ENCODE measurements at regions not wholly inside any gene's neighbourhood (a gene's known extent, or its start where the extent isn't known, plus 50 kb on each side); places are given as distances from the start of the nearest gene placed in this dataset.

GRCh38 chr1:69271587-69272125 is 296.1 kb upstream of the LRRC7 start:
- Histone ChIP-seq H3K27me3 (ENCODE audit: control insufficient read depth in 4 of 4, insufficient read depth in 4 of 4, low read length in 3 of 4) (no peaks in the 10 kb centered on the region), H3K4me3 (ENCODE audit: low read depth in 1 of 3, low read length in 3 of 3) (no peak overlapping the region), H3K4me1 (ENCODE audit: control insufficient read depth in 4 of 4, insufficient read depth in 4 of 4, low read length in 3 of 4) (peaks cover 3 to 19% (median 18%) of the 10 kb centered on the region in 4 donors), H3K9me3 (ENCODE audit: control insufficient read depth in 4 of 4, low read length in 3 of 4) (no peaks in the 10 kb centered on the region), H3K27ac (ENCODE audit: low read depth in 1 of 2, low read length in 2 of 2) (peak overlapping the region in 1 of 2 donors; percentile 15), H3K9ac (ENCODE audit: low read depth in 1 of 2, low read length in 2 of 2) (no peak overlapping the region), H3K36me3 (ENCODE audit: control insufficient read depth in 4 of 4, insufficient read depth in 3 of 4, low read depth in 1 of 4, low read length in 3 of 4) (no peaks in the 10 kb centered on the region)
- DNase-seq (ENCODE audit: low spot score): no peak
- TF ChIP-seq ATF3 (IDR thresholded peaks at IDR 0.05) (no peak), ZBTB33 (IDR thresholded peaks at IDR 0.05) (peak; percentile 40), FOXA1 (IDR thresholded peaks at IDR 0.05) (no peak), CTCF (IDR thresholded peaks at IDR 0.05; ENCODE audit: low read depth, low read length, missing input control) (no peak), FOXA2 (IDR thresholded peaks at IDR 0.05) (no peak), HNF4G (IDR thresholded peaks at IDR 0.05) (peak; percentile 88), RXRA (IDR thresholded peaks at IDR 0.05) (no peak), EGR1 (IDR thresholded peaks at IDR 0.05; ENCODE audit: low read depth in 2 of 2) (no peak), YY1 (IDR thresholded peaks at IDR 0.05) (peak; percentile 36), MAX (IDR thresholded peaks at IDR 0.05) (no peak), HNF4A (conservative IDR thresholded peaks at IDR 0.05) (peak; percentile 91 to 92), REST (IDR thresholded peaks at IDR 0.05) (no peak), GABPA (IDR thresholded peaks at IDR 0.05 in 1 of 2, conservative IDR thresholded peaks at IDR 0.05 in 1 of 2) (no peak), RAD21 (IDR thresholded peaks at IDR 0.05) (peak in 1 of 2 donors; percentile 18), SP1 (IDR thresholded peaks at IDR 0.05) (peak; percentile 72), TAF1 (conservative IDR thresholded peaks at IDR 0.05) (peak; percentile 28), NR2F2 (IDR thresholded peaks at IDR 0.05) (no peak), JUND (IDR thresholded peaks at IDR 0.05) (peak in 1 of 2 donors; percentile 50)
- 30% methylated on average over 5 of the region's 5 CpGs for WGBS
